Epithelial cell of esophagus (primary cell): ENCODE measurements at regions not wholly inside any gene's neighbourhood (a gene's known extent, or its start where the extent isn't known, plus 50 kb on each side); places are given as distances from the start of the nearest gene placed in this dataset.
A peak's percentile ranks its signal among the peaks of the same experiment; 100 is the strongest.

Experiments used
- DNase-seq: peaks from one replicate; pipeline ENCODE4 v3.0.0; 2010; ENCODE audit warnings: low read depth
- H3K4me3 ChIP-seq: 2 replicates; pipeline ENCODE4 v1.5.1; 2011; ENCODE audit warnings: mild to moderate bottlenecking, low read length, control low read depth
- CTCF ChIP-seq: IDR thresholded peaks from 2 replicates; pipeline ENCODE4 v1.5.1; 2011; ENCODE audit warnings: low read depth, mild to moderate bottlenecking, low read length, control low read depth, inconsistent platforms; ENCODE audit not compliant: insufficient read depth; ENCODE audit errors: missing control alignments

- DNase-seq, result no peak
- no peak for TF ChIP-seq CTCF
- no peak overlapping the region for H3K4me3 ChIP-seq
These were observed 1330.5 kb upstream of the PABPC4L start for GRCh38 chr4:135532132-135532531.

- H3K4me3 ChIP-seq, result no peak overlapping the region
- TF ChIP-seq CTCF, result no peak
- no peak for DNase-seq
These were observed 1313.7 kb upstream of the PABPC4L start for GRCh38 chr4:135515295-135515694.

- no peak overlapping the region for H3K4me3 ChIP-seq
- DNase-seq, result no peak
- TF ChIP-seq CTCF, result no peak
These were observed 1309.0 kb upstream of the PABPC4L start for GRCh38 chr4:135510582-135510981.

- DNase-seq, result peak; percentile 94
- H3K4me3 ChIP-seq, result no peak overlapping the region
- TF ChIP-seq CTCF, result no peak
These were observed 1306.6 kb upstream of the PABPC4L start for GRCh38 chr4:135508006-135508714.

GRCh38 chr4:135497563-135498152 is 1296.1 kb upstream of the PABPC4L start:
- DNase-seq, result peak; percentile 68
- no peak for TF ChIP-seq CTCF
- H3K4me3 ChIP-seq, result no peak overlapping the region

GRCh38 chr4:135492439-135492838 is 1290.8 kb upstream of the PABPC4L start:
- no peak for TF ChIP-seq CTCF
- DNase-seq, result no peak
- no peak overlapping the region for H3K4me3 ChIP-seq

GRCh38 chr4:135485371-135485770 is 1283.8 kb upstream of the PABPC4L start:
- H3K4me3 ChIP-seq, result no peak overlapping the region
- TF ChIP-seq CTCF, result no peak
- DNase-seq, result no peak
